NCI-H146 treated with DMSO at 0.1 percent for 48 hours (cell line): ENCODE measurements at regions not wholly inside any gene's neighbourhood (a gene's known extent, or its start where the extent isn't known, plus 50 kb on each side); places are given as distances from the start of the nearest gene placed in this dataset.
"Not testable (repeated sequence)": the region's sequence is repeated elsewhere in the genome, so short reads cannot be mapped to it uniquely, and the experiment has no call there.

ENCODE experiments used
- DNase-seq: peaks from one replicate; lab custom pipeline; 2025; ENCODE audit not compliant: unreplicated experiment; lab: John Stamatoyannopoulos, UW

DNA sequence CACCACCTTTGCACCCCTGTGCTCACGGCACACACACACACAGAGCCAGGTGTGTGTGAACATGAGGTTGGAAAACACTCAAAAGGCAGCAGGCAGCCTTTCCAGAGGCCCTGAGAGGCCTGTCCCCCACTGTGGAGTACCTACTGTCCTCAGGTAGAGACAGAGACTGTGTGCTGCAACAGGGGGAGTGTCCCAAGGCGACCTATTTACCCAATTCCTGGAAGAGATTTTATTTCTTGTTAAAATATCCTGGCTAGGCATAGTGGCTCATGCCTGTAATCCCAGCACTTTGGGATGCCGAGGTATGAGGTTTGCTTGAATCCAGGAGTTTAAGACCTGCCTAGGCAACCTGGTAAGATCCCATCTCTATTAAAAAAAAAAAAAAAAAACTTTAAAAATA, 108.5 kb downstream of the COPRS start:
- DNase-seq = no peak

DNA sequence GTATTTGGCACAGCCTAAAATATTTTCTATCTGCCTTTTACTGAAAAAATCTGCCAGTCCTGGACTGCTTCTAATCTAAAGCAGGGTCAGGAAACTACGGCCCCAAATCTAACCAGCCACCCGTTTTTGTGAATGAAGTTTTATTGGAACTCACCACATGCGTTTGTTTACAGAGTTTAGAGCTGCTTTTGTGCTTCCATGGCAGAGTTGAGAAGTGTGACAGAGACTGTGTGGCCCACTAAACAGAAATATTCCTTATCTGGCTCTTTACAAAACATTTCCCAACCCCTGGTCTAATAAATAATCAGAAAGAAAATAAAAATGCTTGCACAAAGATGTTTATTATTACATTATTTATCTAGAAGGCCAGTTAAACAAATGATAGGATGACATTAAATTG, 110.2 kb downstream of the COPRS start:
- no peak for DNase-seq

DNA sequence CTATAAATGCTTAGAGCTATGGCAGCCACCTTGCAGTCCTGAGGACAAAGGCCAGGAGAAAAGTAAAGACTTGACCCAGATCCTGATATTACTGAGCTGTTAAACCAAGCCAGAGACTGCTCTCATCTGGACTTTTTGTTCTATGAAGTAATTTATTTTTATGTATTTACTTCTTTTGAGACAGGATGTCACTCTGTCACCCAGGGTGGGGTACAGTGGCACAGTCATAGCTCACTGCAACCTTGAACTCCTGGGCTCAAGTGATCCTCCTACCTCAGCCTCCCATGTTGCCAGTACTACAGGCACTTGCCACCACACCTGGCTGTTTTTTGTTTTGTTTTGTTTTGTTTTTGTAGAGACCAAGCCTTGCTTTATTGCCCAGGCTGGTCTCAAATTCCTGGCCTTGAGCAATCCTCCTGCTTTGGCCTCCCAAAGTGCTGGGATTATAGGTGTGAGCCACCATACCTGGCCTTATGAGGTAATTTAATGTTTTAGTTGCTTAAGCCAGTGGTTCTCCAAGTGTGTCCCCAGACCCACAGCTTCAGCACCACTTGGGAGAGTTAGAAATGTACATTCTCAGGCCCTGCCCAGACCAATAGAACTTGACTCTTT, 112.1 kb downstream of the COPRS start:
- DNase-seq = no peak

DNA sequence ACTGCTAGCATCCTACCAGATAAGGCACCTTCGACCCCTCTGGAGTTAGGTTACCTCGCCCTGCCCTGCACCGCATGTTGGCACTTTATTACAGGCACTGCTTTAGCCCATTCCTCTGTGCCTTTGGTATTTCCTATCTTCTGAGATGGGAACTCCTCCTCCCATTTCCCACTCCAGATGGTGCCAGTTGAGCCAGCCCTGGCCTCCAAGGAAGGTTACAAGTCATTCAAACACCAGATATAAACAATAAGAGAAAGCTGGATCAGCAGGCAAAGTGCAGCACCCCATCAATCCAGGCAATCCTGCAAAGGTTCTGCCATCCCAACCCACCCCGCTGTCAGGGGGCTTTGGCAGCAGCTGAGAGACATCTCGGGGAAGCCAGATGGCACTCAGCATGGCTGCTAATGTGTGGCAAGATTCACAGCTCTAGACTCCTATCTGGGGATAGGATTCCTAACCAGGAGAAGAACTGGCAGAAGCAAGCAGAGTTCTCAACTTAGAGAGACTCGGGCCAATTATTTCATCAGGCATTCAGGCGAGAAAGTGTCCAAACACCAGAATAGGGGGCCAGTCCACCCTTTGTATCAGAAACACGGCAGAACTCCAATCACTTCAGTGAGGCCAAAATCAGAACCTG, 113.0 kb downstream of the COPRS start:
- DNase-seq = no peak

DNA sequence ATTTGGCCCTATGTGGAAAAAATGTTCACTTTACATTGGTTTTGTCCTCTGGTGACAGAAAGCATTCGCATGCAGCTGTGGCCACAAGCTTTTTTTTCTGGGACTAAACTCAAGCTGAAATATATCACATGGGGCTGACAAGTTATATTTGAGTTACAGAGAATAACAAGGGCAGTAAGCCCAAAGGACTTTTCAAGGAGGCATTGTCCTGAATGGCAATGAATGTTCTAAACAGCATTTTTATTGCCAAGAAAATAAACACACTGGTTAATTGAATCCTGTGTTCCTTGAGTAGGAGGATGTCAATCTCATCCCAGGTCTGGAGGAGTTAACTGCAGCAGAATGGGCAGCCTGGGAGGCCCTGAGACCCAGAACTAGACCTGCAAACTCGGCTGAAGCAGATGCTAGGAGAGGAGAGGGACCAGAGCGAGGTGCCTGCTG, 114.5 kb downstream of the COPRS start:
- no peak for DNase-seq

DNA sequence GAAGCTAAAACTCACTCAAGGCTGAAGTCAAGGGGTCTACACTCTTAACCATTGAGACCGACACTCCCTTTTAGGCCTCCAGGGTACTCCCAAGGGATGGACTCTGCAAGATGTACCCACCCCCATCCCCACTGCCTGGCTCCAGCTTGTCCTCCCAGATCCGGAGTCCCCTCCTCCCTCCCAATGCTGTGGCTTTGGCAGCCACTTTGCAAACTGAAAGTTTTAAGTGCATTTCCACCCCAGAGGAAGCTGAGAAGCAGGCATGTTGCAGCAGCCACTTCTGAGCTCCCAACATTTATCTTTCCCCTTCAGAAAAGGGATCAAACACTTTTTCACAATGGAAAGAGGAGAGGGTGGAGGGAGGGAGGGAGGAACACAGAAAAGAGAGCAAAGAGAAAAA, 115.2 kb downstream of the COPRS start:
- no peak for DNase-seq

DNA sequence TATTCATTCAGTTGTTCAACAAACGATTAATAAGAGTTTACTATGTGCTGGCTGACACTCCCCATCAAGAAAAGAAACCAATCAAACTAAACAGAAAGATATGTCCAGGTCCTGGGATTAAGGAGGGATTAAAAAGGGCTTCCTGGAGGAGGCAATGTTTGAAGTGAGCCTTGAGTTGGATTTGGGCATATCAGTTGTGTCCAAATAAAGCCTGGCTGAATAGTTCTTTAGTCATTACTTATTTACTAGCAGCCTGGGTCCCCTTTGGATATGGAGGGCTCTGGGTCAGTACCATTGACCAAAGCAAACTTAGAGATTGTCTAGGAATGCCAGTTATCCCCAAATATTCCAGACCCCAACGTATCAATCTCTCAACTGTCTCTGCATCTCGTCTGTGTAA, 117.7 kb downstream of the COPRS start:
- no peak for DNase-seq

DNA sequence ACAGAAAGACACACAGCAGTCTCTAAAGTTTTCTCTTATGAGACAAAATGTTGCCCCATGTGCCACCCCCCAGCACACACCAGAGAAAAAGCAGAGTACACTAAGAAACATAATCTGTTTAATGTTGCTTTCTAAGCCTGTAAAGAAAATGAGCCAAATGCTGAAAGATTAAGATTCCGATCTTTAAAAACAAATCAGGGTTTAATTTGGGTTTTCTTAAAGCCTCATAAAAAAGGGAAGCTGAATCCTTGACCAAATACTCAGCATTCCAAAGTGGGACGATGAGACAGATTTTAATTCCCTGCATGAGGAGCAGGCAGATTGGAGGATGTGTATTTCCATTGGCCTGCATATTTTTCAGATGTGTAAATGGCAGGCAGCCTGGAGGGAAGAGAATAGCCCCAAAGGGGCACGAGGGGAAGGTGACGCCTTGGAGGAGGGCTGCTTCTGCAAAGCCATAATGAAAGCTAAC, 118.4 kb downstream of the COPRS start:
- no peak for DNase-seq

DNA sequence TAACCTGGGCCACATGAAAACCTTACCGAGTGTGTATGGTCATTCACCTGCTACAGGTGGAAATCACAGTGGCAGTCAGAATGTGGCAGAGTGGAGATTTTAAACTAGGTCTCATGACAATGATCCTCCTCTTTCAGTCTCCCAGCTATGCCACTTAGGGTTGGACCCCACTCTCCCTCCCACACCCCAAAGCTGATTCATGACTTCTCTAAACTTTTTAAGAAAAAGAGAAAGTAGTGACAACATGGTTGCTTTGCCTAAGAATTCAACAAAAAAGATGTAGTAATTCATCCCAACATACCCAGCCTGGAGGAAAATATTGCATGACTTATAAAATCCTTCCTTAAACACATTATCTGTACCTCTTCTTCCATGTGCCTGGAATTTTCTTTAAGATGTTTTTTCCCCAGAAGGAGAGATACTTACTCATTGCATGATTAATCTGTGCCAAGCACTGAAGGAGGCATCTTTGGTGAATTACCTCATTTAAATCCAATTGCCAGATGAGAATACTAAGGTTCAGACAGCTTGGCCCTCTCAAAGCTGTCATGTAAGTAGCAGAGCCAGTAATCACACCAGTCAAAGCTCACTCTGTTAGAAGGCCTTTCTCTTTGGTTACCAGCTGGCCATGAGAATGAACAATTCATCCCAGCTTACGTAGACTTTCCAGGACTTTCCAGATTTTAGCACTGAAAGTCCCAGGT, 119.9 kb downstream of the COPRS start:
- DNase-seq = no peak

DNA sequence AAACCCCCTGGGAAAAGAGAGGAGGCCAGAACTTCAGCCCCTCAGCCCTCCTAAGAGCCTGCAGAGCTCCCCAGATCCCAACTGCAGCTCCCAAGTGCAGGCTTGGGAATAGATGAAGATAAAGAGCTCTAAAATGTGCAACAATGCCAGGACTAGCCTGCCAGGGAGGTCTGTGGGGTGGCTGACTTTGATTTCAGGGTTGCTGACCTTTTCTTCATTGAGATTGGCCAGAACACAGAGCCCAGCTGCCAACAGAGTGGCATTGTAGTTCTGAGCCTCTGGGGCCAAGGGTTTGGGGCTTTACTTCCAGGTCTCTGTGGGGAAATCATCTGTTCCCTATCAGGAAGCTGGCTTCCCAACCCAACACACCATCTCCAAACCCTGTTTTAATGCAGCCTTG, 120.6 kb downstream of the COPRS start:
- DNase-seq = no peak

DNA sequence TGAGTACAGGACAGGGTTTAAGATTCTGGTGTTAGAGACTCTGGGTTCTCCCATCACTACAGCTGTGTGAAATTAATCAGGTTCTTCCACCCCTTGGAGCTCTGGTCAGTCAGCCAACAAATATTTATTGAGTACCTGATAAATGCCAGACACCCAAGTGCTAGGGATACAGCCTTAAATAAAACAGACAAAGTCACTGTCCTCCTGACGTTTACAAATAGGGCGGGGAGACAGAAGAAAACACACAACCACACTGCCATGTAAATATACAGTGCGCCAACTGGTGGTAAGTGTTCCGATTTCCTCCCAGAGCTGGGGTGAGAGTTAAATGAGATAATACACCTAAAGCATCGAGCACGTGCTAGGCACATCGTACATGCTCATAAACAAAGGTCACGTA, 121.0 kb downstream of the COPRS start:
- DNase-seq = no peak

DNA sequence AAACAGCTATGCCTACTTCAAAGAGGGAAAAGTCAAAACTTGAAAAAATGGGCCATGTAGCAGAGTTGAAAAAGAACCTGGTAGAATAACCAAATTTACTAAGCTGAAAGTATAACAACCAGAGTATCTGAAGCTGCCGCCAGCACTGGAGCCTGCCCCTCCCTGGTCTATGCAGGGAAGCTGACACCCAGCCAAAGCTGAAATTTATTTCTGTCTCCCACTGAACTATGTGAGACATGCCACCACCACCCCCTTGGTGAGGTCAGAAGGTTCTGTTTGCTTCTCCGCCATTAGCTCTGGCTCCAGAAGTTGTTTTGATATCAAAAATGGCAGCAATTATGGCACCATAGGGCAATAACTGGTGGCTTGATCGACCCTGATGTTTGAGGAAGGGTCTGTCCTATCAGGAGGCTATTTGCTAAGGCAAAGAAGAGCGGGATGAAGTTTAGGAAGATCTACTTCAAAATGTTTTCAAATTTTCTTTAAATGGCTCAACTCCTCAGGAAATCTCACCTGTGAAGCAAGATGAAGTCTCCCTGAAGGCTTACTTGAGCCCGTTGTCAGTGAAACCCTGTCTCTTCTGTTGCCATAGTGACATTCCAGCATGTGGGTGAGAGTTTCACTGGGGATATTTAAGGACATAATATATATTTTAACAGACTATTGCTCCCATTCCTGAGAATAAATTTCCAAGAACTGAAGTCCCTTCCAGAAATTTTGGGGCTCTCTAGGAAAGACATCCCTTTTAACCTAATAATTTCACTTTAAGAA, 122.0 kb downstream of the COPRS start:
- no peak for DNase-seq

DNA sequence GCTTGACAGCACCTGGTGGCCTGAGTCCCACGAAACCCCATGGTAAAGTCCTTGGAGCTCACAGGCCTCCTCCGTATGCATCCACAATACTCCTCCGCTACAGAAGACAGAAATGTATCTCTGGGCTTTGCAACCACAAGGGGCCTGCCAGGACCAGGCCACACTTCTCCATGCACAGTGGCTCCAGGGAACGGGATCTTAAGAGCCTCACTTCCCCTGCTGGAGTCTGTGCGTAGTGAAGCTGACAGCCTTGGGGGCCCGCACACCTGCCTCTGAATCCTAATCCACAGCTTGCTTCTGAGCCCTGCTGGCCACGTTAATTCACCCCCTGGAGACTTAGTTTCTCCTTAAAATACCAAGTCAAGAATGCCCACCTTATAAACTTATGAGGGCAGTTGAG, 125.7 kb downstream of the COPRS start:
- no peak for DNase-seq

DNA sequence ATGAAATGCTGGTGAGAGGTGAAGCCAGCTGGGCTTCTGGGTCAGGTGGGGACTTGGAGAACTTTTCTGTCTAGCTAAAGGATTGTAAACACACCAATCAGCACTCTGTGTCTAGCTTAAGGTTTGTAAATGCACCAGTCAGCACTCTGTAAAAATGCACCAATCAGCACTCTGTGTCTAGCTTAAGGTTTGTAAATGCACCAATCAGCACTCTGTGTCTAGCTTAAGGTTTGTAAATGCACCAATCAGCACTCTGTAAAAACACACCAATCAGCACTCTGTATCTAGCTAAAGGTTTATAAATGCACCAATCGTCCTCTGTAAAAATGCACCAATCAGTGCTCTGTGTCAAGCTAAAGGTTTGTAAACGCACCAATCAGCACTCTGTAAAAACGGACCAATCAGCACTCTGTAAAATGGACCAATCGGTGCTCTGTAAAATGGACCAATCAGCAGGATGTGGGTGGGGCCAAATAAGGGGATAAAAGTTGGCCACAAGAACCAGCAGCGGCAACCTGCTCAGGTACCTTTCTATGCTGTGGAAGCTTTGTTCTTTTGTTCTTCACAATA, 127.4 kb downstream of the COPRS start:
- DNase-seq = not testable (repeated sequence)

DNA sequence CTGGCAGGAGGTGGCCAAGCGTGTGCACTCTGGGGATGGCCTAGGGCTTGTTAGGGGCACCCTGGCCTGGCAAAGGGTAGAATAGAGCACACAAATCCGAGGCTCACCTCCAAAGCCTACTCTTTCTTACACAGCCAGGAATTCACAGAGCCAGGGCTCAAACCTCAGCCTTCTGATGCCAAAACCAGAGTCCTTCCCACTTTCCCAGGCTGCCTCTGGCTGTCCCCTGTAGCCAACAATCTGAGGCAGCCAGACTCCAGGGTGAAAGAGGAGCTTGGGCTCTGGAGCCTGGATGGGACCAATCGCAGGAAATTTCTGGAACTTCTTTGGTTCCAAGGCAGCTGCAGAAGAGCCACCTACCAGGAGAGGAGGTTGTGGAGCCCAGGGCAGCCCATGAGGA, 127.9 kb downstream of the COPRS start:
- DNase-seq = no peak

DNA sequence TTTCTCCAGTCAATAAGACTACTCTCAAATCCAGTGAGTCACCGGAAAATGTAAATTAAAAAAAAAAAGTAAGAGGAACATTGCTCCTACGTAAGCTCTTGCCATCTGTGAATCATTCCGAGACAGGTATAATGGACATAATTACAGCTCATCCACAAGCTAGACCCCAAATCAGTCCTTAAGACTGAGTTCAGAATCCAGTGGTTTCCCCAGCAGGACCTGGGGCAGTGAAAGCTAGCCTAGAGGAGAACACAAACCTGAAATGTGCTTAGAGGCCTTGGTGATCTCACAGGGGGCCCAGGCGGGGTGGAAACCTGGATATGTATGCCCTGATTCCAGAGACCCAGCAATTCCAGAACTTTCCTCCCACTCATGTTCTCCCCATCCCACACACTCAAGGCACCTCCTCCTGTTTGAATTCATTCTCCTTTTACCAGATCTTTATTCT, 132.0 kb downstream of the COPRS start:
- DNase-seq = no peak

DNA sequence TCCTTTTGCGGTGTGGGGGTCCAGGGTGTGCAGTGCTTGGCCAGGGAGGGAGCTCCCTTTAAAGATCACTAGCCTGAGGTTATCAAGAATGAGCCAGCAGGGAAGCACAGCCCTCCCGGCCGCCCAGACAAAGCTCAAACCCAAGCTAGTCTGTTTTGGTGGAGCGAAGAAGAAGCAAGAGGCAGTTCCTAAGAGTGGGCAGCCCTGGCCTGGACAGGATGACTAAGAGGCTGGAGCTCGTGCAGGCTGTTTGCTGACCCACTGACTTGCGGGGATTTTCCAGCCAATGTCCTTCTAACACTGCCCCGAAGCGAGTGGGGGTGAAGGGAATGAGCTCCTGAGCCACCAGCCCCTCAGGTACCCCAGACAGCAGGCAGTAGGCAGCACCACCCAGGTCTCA, 134.4 kb downstream of the COPRS start:
- no peak for DNase-seq

DNA sequence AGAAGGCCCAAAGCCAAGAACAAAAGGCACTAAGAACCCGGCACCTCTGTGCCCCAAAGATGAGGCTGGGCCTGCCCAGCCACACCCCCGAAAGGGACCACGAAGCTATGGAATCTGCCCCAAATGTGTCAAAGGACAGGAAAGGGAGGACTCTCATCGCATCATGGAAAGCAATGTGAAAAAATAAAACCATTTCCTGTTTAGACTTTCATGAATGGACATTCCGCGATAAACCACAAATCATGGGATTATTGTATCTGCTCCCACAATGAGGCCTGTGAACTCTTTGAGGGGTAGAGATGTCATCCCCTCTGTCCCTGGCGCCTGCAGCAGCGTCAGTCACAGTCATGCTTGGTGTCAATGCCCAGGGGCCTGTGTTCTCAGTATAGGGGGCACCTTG, 135.0 kb downstream of the COPRS start:
- DNase-seq = no peak

DNA sequence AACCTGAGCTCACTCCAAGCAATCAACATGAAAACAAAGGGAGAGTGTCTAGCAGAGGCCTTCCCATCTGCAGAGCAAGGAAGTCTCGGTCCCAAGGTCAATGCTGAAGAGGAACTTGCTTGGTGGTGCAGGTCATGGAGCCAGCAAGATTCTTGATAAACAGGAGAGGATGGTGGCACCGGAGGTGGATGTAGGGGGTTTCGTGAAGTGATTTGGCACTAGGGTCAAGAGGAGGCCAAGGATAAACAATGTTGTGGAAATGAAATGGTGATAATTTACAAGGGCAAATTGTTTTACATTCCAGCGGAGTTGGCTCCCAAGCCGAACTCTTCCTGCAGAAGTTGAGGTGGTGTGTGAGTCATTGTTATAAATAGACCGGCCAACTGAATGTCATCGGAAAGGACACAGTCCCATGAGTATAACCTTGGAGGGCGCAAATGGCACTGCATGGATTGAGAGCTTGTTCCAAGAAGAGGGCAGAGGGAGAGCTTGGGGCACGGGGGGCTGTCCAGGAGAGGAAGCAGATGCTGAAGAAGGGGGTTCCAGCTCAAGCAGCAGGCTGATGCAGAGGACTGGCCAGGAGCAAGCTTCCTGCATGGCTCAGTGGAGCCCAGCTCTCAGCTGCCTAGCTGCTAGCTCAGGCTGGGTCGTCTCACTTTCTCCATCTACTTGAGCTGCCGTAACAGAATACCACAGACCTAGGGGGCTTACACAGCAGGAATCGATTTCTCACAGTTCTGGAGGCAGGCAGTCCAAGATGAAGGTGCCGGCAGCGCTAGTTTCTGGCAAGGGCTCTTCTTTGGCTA, 136.6 kb downstream of the COPRS start:
- DNase-seq = no peak

DNA sequence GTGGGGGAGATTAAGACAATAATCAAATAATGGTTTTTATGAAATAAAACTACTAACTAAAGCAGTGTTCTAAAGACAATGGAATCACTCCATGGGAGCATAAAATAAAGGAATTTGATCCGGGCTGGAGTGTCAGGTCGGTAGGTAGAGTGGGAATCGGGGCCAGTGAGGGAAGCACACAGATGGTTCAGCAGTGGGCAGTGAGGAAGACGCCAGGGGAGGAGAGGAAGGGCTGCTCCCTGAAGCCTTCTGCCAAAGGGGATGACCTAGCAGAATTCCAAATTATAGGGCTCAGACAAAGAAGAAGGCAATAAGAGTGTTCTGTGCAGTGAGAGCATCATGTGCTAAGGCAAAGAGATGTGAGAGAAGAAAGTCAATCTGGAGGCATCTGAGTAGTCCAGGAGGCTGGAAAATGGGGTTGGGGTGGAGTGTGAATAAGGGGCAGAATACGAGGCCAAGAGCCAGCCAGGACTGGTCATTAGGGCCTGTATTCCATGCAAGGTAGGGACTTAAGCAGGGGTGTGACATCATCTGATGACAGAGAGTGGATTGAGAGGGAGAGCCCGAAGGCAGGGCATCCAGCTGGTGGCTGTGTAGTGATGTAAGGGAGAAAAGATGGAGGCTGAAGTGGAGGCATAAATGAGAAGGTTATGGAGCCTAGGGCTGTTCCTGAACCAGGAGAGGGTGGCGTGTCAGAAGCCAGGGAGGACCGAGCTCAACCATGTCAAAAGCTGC, 137.6 kb downstream of the COPRS start:
- no peak for DNase-seq
